ENCODE measurements at regions not wholly inside any gene's neighbourhood (a gene's known extent, or its start where the extent isn't known, plus 50 kb on each side); places are given as distances from the start of the nearest gene placed in this dataset.
"Not testable (repeated sequence)": the region's sequence is repeated elsewhere in the genome, so short reads cannot be mapped to it uniquely, and the experiment has no call there.

- no peak for DNase-seq (ENCODE audit: low spot score)
Observed at GRCh38 chr12:75674393-75674792, 163.0 kb upstream of the KRR1 start.

GRCh38 chr12:75672200-75672599 lies 160.8 kb upstream of the KRR1 start:
- no peak for DNase-seq (ENCODE audit: low spot score)

- no peak for DNase-seq (ENCODE audit: low spot score)
Observed at GRCh38 chr12:75670216-75670615, 158.8 kb upstream of the KRR1 start.

GRCh38 chr12:75666939-75667334 lies 155.5 kb upstream of the KRR1 start:
- DNase-seq (ENCODE audit: low spot score), result no peak

GRCh38 chr12:75666126-75666938 lies 154.9 kb upstream of the KRR1 start:
- peak; percentile 16 for DNase-seq (ENCODE audit: low spot score)

GRCh38 chr12:75665216-75665615 lies 153.8 kb upstream of the KRR1 start:
- no peak for DNase-seq (ENCODE audit: low spot score)

- DNase-seq (ENCODE audit: low spot score), result no peak
Observed at GRCh38 chr12:75662511-75663159, 151.2 kb upstream of the KRR1 start.

- DNase-seq (ENCODE audit: low spot score), result no peak
Observed at GRCh38 chr12:75661908-75662307, 150.5 kb upstream of the KRR1 start.

- DNase-seq (ENCODE audit: low spot score), result no peak
Observed at GRCh38 chr12:75660805-75661404, 149.5 kb upstream of the KRR1 start.

GRCh38 chr12:75660107-75660530 lies 148.7 kb upstream of the KRR1 start:
- no peak for DNase-seq (ENCODE audit: low spot score)

GRCh38 chr12:75658901-75659823 lies 147.8 kb upstream of the KRR1 start:
- DNase-seq (ENCODE audit: low spot score), result no peak

- no peak for DNase-seq (ENCODE audit: low spot score)
Observed at GRCh38 chr12:75658286-75658685, 146.9 kb upstream of the KRR1 start.

- no peak for DNase-seq (ENCODE audit: low spot score)
Observed at GRCh38 chr12:75657831-75658230, 146.4 kb upstream of the KRR1 start.

- DNase-seq (ENCODE audit: low spot score), result not testable (repeated sequence)
Observed at GRCh38 chr12:75657354-75657753, 145.9 kb upstream of the KRR1 start.

- DNase-seq (ENCODE audit: low spot score), result no peak
Observed at GRCh38 chr12:75656648-75657047, 145.2 kb upstream of the KRR1 start.

- DNase-seq (ENCODE audit: low spot score), result no peak
Observed at GRCh38 chr12:75656210-75656609, 144.8 kb upstream of the KRR1 start.

- DNase-seq (ENCODE audit: low spot score), result no peak
Observed at GRCh38 chr12:75655315-75655806, 144.0 kb upstream of the KRR1 start.

GRCh38 chr12:75651342-75651695 lies 139.9 kb upstream of the KRR1 start:
- no peak for DNase-seq (ENCODE audit: low spot score)

GRCh38 chr12:75650595-75651341 lies 139.4 kb upstream of the KRR1 start:
- no peak for DNase-seq (ENCODE audit: low spot score)

GRCh38 chr12:75650100-75650499 lies 138.7 kb upstream of the KRR1 start:
- no peak for DNase-seq (ENCODE audit: low spot score)

- no peak for DNase-seq (ENCODE audit: low spot score)
Observed at GRCh38 chr12:75648856-75649255, 137.4 kb upstream of the KRR1 start.
